ENCODE measurements at regions not wholly inside any gene's neighbourhood (a gene's known extent, or its start where the extent isn't known, plus 50 kb on each side); places are given as distances from the start of the nearest gene placed in this dataset.

- TF ChIP-seq EZH2 (IDR thresholded peaks at IDR 0.05; ENCODE audit: borderline replicate concordance, control insufficient read depth, low read depth, low read length) (no peak), GABPA (IDR thresholded peaks at IDR 0.05; ENCODE audit: low read depth) (no peak), BRCA1 (IDR thresholded peaks at IDR 0.05; ENCODE audit: low read depth, low read length) (no peak), POLR2A (IDR thresholded peaks at IDR 0.05; ENCODE audit: low read depth, low read length) (no peak)
These were observed 53.4 kb upstream of the OLIG3 start for GRCh38 chr6:137547601-137548000.
